Activated CD8-positive, alpha-beta T cell treated with anti-CD3 and anti-CD28 coated beads for 36 hours (primary cell): ENCODE measurements at regions not wholly inside any gene's neighbourhood (a gene's known extent, or its start where the extent isn't known, plus 50 kb on each side); places are given as distances from the start of the nearest gene placed in this dataset.

Experiments
- ATAC-seq: fragments of 200-7000 bp; cut with Tn5 transposase; one replicate; pipeline ENCODE4 v1.10.0; 2021; ENCODE audit warnings: mild to moderate bottlenecking, moderate library complexity
- CTCF ChIA-PET: fragments of 350-600 bp; sonication (Branson Sonifier 250); formaldehyde crosslinking; loops from one replicate; lab custom pipeline; 2021; ENCODE audit warnings: antibody characterized with exemption; lab: Charles Lee
- POLR2A ChIA-PET: fragments of 350-600 bp; sonication (Branson Sonifier 250); formaldehyde crosslinking; loops from one replicate; lab custom pipeline; 2021; ENCODE audit warnings: antibody characterized with exemption; lab: Charles Lee
- DNase-seq: peaks from one replicate; pipeline ENCODE4 v3.0.0-alpha.2; 2020
- H3K27ac Mint-ChIP-seq: one replicate; pipeline ENCODE4 v1.8.0; 2021; ENCODE audit warnings: mild to moderate bottlenecking, mixed read lengths
- H3K27me3 Mint-ChIP-seq: one replicate; pipeline ENCODE4 v1.8.0; 2021; ENCODE audit warnings: mixed read lengths
- H3K36me3 Mint-ChIP-seq: one replicate; pipeline ENCODE4 v1.8.0; 2021; ENCODE audit warnings: low read depth, mixed read lengths
- H3K4me1 Mint-ChIP-seq: one replicate; pipeline ENCODE4 v1.8.0; 2021; ENCODE audit warnings: low read depth, mixed read lengths
- H3K4me3 Mint-ChIP-seq: one replicate; pipeline ENCODE4 v1.8.0; 2021; ENCODE audit warnings: mild to moderate bottlenecking, moderate library complexity, mixed read lengths
- H3K9me3 Mint-ChIP-seq: one replicate; pipeline ENCODE4 v1.8.0; 2021; ENCODE audit warnings: mixed read lengths
- CTCF ChIP-seq: fragments of 200-600 bp; IDR thresholded peaks from one replicate; pipeline ENCODE4 v1.8.0; 2022; ENCODE audit warnings: antibody characterized with exemption, mild to moderate bottlenecking
- intact Hi-C: fragments of 100-400 bp; cut with micrococcal nuclease; formaldehyde crosslinking; loops from one replicate; pipeline ENCODE4 v1.10.0; 2022

DNA sequence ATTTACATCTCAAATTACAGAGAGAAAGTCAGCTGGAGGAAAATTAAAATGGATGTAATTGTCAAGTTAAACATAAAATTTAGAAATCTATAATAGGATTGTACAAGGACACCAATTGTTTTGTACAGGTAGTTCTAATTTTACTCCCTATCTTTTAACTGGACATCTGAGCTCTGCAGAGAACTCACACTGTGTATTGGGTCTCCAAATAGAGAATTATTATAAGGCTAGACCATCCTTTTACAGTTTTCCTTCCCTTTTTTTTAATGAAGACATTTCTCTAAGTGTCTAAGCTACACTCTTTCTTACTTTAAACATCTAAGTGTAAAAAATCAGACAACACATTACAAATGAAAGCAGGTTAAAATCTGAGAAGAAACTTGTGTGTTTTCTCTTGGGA, 78.4 kb upstream of the GC start:
- TF ChIP-seq CTCF, result no peak
- Mint-ChIP-seq H3K4me3 (no peak overlapping the region), H3K36me3 (no peaks in the 10 kb centered on the region), H3K27me3 (no peaks in the 10 kb centered on the region), H3K9me3 (peaks cover 13% of the 10 kb centered on the region), H3K4me1 (no peaks in the 10 kb centered on the region), H3K27ac (no peak overlapping the region)
- intact Hi-C loops, result no loop called here
- ATAC-seq (no peak), DNase-seq (no peak)
- ChIA-PET POLR2A (no interaction called here), CTCF (no interaction called here)

GRCh38 chr4:71863457-71863856, 79.6 kb upstream of the GC start:
- ChIA-PET CTCF (no interaction called here), POLR2A (no interaction called here)
- no peaks in the 10 kb centered on the region for H3K36me3 Mint-ChIP-seq
- DNase-seq (no peak), ATAC-seq (no peak)
- peaks cover 13% of the 10 kb centered on the region for H3K9me3 Mint-ChIP-seq
- no peaks in the 10 kb centered on the region for H3K4me1 Mint-ChIP-seq
- no peak overlapping the region for H3K4me3 Mint-ChIP-seq
- H3K27me3 Mint-ChIP-seq, result no peaks in the 10 kb centered on the region
- no peak for TF ChIP-seq CTCF
- H3K27ac Mint-ChIP-seq, result no peak overlapping the region
- intact Hi-C loops, result no loop called here

DNA sequence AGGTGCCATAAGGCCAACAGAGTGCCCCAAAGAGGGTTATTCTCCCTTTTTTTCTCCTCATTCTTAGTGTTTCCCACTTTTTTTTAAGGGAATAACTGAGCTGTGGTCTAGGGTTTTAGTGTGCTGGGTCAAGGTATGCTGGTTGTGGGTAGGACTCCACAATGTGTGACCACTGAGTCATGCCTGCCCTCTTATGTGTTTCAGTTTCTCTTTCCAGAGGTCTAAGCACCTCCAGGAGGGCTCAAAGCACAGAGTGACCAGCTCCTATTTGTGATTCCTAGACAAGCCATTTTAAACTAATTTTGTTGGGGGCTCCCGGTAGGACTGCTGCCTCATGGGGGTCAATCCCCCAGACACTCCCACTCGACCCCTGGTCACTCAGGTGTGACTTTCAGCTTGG, 80.5 kb upstream of the GC start:
- ATAC-seq, result no peak
- DNase-seq, result no peak
- ChIA-PET POLR2A (interaction anchor here (0.6 kb wide), 1 partner anchor 822 kb away, joined by 3 read pairs; no protein-coding TSS in a partner anchor), CTCF (no interaction called here)
- Mint-ChIP-seq H3K4me1 (no peaks in the 10 kb centered on the region), H3K4me3 (no peak overlapping the region), H3K27me3 (no peaks in the 10 kb centered on the region), H3K36me3 (no peaks in the 10 kb centered on the region), H3K27ac (no peak overlapping the region), H3K9me3 (peaks cover 13% of the 10 kb centered on the region)
- intact Hi-C loops, result no loop called here
- no peak for TF ChIP-seq CTCF

GRCh38 chr4:71866212-71866885, 82.5 kb upstream of the GC start:
- POLR2A ChIA-PET, result no interaction called here

GRCh38 chr4:71867598-71867997, 83.7 kb upstream of the GC start:
- no peak for TF ChIP-seq CTCF
- H3K4me1 Mint-ChIP-seq, result no peaks in the 10 kb centered on the region
- H3K4me3 Mint-ChIP-seq, result no peak overlapping the region
- ChIA-PET POLR2A (no interaction called here), CTCF (no interaction called here)
- H3K27me3 Mint-ChIP-seq, result no peaks in the 10 kb centered on the region
- no peak for DNase-seq
- H3K27ac Mint-ChIP-seq, result no peak overlapping the region
- H3K9me3 Mint-ChIP-seq, result peaks cover 10% of the 10 kb centered on the region
- intact Hi-C loops, result no loop called here
- H3K36me3 Mint-ChIP-seq, result no peaks in the 10 kb centered on the region
- no peak for ATAC-seq

More at GRCh38 chr4:71866212-71866885, 82.5 kb upstream of the GC start:
- no peak for ATAC-seq
- TF ChIP-seq CTCF, result no peak
- DNase-seq, result no peak
- no peak overlapping the region for H3K27ac Mint-ChIP-seq
- intact Hi-C loops, result no loop called here
- no peaks in the 10 kb centered on the region for H3K27me3 Mint-ChIP-seq
- H3K4me3 Mint-ChIP-seq, result no peak overlapping the region
- CTCF ChIA-PET, result no interaction called here
- H3K4me1 Mint-ChIP-seq, result no peaks in the 10 kb centered on the region
- peaks cover 10% of the 10 kb centered on the region for H3K9me3 Mint-ChIP-seq
- no peaks in the 10 kb centered on the region for H3K36me3 Mint-ChIP-seq
